AG09319 (cell line): ENCODE measurements at regions not wholly inside any gene's neighbourhood (a gene's known extent, or its start where the extent isn't known, plus 50 kb on each side); places are given as distances from the start of the nearest gene placed in this dataset.

Source experiments
- DNase-seq: peaks from one replicate; pipeline ENCODE4 v3.0.0-alpha.2; 2010; ENCODE audit warnings: low read depth; ENCODE audit errors: extremely low read depth
- TF ChIP-seq, protein P1 (sequence below): IDR thresholded peaks from 2 replicates; pipeline ENCODE4 v1.5.1; 2011; ENCODE audit warnings: low read depth, mild to moderate bottlenecking, inconsistent platforms, low read length, moderate library complexity

DNA sequence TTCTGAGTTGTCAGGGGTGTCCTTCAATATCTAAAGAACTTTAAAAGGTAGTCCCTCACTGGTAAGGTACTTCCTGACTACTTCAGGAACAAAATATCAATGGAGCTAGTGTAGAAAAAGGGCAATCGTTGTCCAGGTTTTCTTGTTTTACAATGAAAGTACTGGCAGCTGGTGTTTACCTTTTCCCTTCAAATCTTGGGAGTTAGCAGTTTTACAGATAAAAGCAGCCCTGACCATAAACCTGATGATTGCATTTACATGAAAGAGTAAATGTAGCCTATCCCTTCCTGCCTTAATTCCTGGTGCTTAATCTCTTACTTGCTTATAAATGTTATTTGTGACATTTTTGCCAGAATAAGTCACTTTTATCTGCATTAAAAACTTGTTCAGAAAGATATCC lies 559.9 kb upstream of the ARPP21 start:
- no peak for DNase-seq
- TF ChIP-seq, protein P1, sequence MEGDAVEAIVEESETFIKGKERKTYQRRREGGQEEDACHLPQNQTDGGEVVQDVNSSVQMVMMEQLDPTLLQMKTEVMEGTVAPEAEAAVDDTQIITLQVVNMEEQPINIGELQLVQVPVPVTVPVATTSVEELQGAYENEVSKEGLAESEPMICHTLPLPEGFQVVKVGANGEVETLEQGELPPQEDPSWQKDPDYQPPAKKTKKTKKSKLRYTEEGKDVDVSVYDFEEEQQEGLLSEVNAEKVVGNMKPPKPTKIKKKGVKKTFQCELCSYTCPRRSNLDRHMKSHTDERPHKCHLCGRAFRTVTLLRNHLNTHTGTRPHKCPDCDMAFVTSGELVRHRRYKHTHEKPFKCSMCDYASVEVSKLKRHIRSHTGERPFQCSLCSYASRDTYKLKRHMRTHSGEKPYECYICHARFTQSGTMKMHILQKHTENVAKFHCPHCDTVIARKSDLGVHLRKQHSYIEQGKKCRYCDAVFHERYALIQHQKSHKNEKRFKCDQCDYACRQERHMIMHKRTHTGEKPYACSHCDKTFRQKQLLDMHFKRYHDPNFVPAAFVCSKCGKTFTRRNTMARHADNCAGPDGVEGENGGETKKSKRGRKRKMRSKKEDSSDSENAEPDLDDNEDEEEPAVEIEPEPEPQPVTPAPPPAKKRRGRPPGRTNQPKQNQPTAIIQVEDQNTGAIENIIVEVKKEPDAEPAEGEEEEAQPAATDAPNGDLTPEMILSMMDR: no peak

- DNase-seq: no peak
- TF ChIP-seq, protein P1: no peak
These were observed 557.4 kb upstream of the ARPP21 start for GRCh38 chr3:35081899-35082298.

DNA sequence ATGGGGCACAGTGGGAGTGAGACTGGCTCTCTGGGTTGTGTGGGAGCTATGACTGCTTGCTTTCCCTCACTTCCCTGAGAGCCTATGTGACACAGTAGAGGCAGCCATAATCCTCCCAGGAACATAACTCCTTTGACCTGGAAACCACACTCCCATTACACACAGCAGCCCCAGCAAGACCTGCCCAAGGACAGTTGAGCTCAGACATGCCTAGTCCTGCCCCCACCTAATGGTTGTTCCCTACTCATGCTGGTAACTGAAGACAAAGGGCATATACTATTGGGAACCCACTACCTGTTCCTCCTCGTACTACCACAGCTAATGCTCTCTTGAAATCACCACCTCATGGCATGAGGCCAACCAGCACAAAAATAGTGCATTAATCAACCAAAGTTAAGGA lies 550.4 kb upstream of the ARPP21 start:
- no peak for DNase-seq
- TF ChIP-seq, protein P1: no peak

DNA sequence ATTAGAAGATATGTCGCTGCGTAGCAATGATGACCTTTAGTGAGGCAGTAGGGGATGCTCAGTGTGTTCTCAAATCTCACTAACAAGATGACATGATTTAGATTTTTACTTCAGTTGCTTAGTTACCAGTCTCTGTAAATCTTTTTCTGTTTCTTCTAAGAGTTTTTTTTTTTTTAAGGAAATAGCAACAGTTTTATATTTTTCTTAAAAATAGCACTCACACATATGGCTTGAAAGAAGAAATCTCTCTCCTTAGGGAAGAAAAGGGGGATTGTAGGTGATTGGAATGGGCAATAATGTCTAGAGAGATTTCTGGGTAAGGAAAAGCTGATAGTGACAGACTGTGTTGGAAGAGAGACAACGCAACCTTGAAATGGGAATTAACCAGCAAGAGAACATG lies 524.6 kb upstream of the ARPP21 start:
- TF ChIP-seq, protein P1: no peak
- no peak for DNase-seq

DNA sequence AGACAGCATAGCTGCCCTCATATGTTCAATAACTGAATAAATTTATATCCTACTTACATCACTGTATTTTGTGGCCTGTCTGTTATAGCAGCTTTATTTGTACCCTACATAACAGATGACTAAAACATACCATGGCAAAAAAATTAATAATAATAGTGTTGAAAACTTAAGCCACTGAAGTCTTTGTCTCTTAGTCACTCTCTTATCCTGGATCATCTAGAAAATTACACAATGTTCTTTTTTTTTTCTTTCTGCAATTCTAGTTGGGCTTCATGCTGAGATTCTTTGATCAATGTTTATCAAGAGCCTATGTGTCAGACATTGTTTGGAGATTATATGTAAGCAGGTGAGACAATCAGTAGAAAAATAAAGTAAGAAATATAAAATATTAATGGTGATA lies 519.3 kb upstream of the ARPP21 start:
- TF ChIP-seq, protein P1: no peak
- no peak for DNase-seq

- no peak for DNase-seq
These were observed 501.7 kb upstream of the ARPP21 start for GRCh38 chr3:35137612-35138011.

GRCh38 chr3:35141406-35141805 lies 497.9 kb upstream of the ARPP21 start:
- no peak for DNase-seq
- TF ChIP-seq, protein P1: no peak

More at GRCh38 chr3:35137612-35138011, 501.7 kb upstream of the ARPP21 start:
- TF ChIP-seq, protein P1: no peak
